ENCODE measurements at regions not wholly inside any gene's neighbourhood (a gene's known extent, or its start where the extent isn't known, plus 50 kb on each side); places are given as distances from the start of the nearest gene placed in this dataset.
"Not testable (repeated sequence)": the region's sequence is repeated elsewhere in the genome, so short reads cannot be mapped to it uniquely, and the experiment has no call there.

DNA sequence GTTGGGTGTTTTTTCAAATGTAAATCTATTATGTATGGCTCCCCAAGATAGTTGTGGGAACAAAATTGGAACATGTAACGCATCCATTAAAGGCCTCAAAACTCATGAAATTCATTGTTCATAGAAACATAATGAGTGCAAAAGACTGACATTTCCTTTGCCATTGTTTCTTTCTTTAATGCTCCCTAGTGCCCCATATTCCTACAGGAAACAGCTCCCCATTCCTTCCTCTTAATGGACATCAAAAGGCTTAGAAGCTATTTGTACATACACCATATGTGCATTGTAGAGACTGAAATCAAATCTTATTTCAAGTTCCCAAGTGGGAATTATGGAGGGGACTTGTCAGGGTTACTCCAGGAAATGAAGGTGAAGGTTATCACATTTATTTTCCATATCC is 139.1 kb downstream of the AHR start:
- H3K9me3 ChIP-seq, result no peaks in the 10 kb centered on the region
- H3K4me1 ChIP-seq, result no peaks in the 10 kb centered on the region
- DNase-seq (ENCODE audit: low spot score in 2 of 2), result no peak
- intact Hi-C loops (cut with DNase I; ENCODE audit: low total_unique reads), result no loop called here
- H3K27ac ChIP-seq, result no peak overlapping the region
- H3K27me3 ChIP-seq, result no peaks in the 10 kb centered on the region
- no peaks in the 10 kb centered on the region for H3K36me3 ChIP-seq
- no peak overlapping the region for H3K4me3 ChIP-seq
- TF ChIP-seq POLR2A (IDR thresholded peaks at IDR 0.05) (no peak), POLR2AphosphoS5 (IDR thresholded peaks at IDR 0.05) (no peak)
- TF ChIP-seq, protein P1, sequence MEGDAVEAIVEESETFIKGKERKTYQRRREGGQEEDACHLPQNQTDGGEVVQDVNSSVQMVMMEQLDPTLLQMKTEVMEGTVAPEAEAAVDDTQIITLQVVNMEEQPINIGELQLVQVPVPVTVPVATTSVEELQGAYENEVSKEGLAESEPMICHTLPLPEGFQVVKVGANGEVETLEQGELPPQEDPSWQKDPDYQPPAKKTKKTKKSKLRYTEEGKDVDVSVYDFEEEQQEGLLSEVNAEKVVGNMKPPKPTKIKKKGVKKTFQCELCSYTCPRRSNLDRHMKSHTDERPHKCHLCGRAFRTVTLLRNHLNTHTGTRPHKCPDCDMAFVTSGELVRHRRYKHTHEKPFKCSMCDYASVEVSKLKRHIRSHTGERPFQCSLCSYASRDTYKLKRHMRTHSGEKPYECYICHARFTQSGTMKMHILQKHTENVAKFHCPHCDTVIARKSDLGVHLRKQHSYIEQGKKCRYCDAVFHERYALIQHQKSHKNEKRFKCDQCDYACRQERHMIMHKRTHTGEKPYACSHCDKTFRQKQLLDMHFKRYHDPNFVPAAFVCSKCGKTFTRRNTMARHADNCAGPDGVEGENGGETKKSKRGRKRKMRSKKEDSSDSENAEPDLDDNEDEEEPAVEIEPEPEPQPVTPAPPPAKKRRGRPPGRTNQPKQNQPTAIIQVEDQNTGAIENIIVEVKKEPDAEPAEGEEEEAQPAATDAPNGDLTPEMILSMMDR (IDR thresholded peaks at IDR 0.05), result no peak

DNA sequence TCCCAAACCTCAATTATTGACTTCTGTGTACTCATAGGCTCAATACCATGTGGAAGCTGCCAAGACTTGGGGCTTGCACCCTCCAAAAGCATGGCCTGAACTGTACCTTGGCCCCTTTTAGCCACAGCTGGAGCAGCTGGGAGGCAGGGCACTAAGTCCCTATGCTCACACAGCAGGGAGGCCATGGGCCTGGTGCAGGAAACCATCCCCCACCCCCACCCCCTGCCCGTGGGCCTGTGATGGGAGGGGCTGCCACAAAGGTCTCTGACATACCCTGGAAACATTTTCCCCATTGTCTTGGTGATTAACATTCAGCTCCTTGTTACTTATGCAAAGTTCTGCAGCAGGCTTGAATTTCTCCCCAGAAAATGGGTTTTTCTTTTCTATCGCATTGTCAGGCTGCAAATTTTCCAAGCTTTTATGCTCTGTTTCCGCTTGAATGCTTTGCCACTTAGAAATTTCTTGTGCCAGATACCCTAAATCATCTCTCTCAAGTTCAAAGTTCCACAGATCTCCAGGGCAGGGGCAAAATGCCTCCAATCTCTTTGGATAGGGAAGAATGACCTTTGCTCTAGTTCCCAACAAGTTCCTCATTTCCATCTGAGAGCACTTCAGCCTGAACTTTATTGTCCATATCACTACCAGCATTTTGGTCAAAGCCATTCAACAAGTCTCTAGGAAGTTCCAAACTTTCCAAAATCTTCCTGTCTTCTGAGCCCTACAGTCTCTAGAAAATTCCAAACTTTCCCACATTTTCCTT is 141.8 kb downstream of the AHR start:
- H3K36me3 ChIP-seq; H3K27me3 ChIP-seq; intact Hi-C loops (cut with DNase I; ENCODE audit: low total_unique reads); DNase-seq (ENCODE audit: low spot score in 2 of 2); H3K4me3 ChIP-seq; H3K4me1 ChIP-seq; H3K9me3 ChIP-seq; H3K27ac ChIP-seq: not testable (repeated sequence)

DNA sequence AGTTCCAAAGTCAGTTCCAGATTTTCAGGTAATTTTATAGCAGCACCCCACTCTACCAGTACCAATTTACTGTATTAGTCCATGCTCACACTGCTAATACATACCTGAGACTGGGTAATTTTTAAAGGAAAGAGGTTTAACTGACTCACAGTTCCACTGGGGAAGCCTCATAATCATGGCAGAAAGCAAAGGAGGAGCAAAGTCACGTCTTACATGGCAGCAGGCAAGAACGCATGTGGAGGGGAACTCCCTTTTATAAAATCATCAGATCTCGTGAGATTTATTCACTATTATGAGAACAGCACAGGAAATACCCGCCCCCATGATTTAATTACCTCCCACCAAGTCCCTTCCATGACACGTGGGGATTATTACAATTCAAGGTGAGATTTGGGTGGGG is 142.4 kb downstream of the AHR start:
- no peaks in the 10 kb centered on the region for H3K4me1 ChIP-seq
- H3K27ac ChIP-seq, result no peak overlapping the region
- H3K9me3 ChIP-seq, result no peaks in the 10 kb centered on the region
- no peak for DNase-seq (ENCODE audit: low spot score in 2 of 2)
- intact Hi-C loops (cut with DNase I; ENCODE audit: low total_unique reads), result no loop called here
- H3K4me3 ChIP-seq, result no peak overlapping the region
- no peaks in the 10 kb centered on the region for H3K36me3 ChIP-seq
- H3K27me3 ChIP-seq, result no peaks in the 10 kb centered on the region
- TF ChIP-seq, protein P1 (IDR thresholded peaks at IDR 0.05), result no peak
- TF ChIP-seq POLR2AphosphoS5 (IDR thresholded peaks at IDR 0.05) (no peak), POLR2A (IDR thresholded peaks at IDR 0.05) (no peak)

DNA sequence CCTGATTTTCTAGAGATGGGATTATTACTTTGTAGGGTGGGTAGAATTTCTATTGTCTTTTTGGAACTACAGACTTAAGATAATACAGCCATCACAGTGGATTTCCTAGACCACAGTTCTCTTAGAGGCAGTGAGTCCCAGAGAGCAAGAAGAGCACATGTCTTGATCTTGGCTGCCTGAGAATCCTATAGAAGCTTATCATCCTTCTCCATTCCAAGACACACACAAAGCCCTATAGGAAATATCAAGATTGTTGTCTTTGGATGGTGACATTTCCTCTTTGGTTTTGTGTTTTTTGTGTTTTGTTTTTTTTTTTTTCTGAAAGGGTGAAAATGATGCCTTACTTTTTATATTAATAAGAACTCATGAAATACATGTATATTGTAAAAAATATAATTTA is 143.1 kb downstream of the AHR start:
- intact Hi-C loops (cut with DNase I; ENCODE audit: low total_unique reads), result no loop called here
- Histone ChIP-seq H3K36me3 (no peaks in the 10 kb centered on the region), H3K4me1 (no peaks in the 10 kb centered on the region), H3K4me3 (no peak overlapping the region), H3K27ac (no peak overlapping the region), H3K9me3 (no peaks in the 10 kb centered on the region), H3K27me3 (no peaks in the 10 kb centered on the region)
- TF ChIP-seq POLR2AphosphoS5 (IDR thresholded peaks at IDR 0.05) (no peak), POLR2A (IDR thresholded peaks at IDR 0.05) (no peak)
- TF ChIP-seq, protein P1 (IDR thresholded peaks at IDR 0.05), result no peak
- DNase-seq (ENCODE audit: low spot score in 2 of 2), result no peak

GRCh38 chr7:17444151-17444550 is 145.7 kb downstream of the AHR start:
- DNase-seq (ENCODE audit: low spot score in 2 of 2), result no peak
- Histone ChIP-seq H3K9me3 (peaks cover 0 to 11% of the 10 kb centered on the region in 2 donors), H3K27ac (no peak overlapping the region), H3K27me3 (no peaks in the 10 kb centered on the region), H3K4me1 (no peaks in the 10 kb centered on the region), H3K36me3 (no peaks in the 10 kb centered on the region), H3K4me3 (no peak overlapping the region)
- intact Hi-C loops (cut with DNase I; ENCODE audit: low total_unique reads), result no loop called here
- TF ChIP-seq POLR2AphosphoS5 (IDR thresholded peaks at IDR 0.05), result no peak
- TF ChIP-seq, protein P1 (IDR thresholded peaks at IDR 0.05), result no peak
- no peak for TF ChIP-seq POLR2A (IDR thresholded peaks at IDR 0.05)

Measured in breast epithelium (tissue), 4 donors.